Kidney (tissue), 13 donors: ENCODE measurements at regions not wholly inside any gene's neighbourhood (a gene's known extent, or its start where the extent isn't known, plus 50 kb on each side); places are given as distances from the start of the nearest gene placed in this dataset.

Experiments
- DNase-seq, 5 donors: peaks; one replicate each; pipeline ENCODE4 v3.0.0-alpha.2; 2013 to 2020
- FAIRE-seq: peaks from 2 replicates; lab custom pipeline; 2012; peaks lifted over from hg19 to GRCh38; lab: Jason Lieb, UNC
- H3K27ac ChIP-seq, 2 donors: one replicate each; pipeline ENCODE4 v1.7.0; 2013; ENCODE audit warnings: low read depth in 2 of 2, low read length in 2 of 2, inconsistent platforms in 1 of 2
- H3K27me3 ChIP-seq: one replicate; pipeline ENCODE4 v1.7.1; 2013; ENCODE audit warnings: low read length, inconsistent platforms; ENCODE audit not compliant: control insufficient read depth, insufficient read depth
- H3K36me3 ChIP-seq, 3 donors: one replicate each; pipeline versions ENCODE4 v1.7.0 to v1.7.1; 2013; ENCODE audit warnings: low read length in 3 of 3, control low read depth in 1 of 3, inconsistent platforms in 1 of 3; ENCODE audit not compliant: insufficient read depth in 3 of 3, control insufficient read depth in 2 of 3
- H3K4me1 ChIP-seq, 3 donors: one replicate each; pipeline versions ENCODE4 v1.7.0 to v1.7.1; 2013; ENCODE audit warnings: low read length in 3 of 3, inconsistent platforms in 1 of 3, low read depth in 1 of 3; ENCODE audit not compliant: control insufficient read depth in 2 of 3, insufficient read depth in 2 of 3
- H3K4me3 ChIP-seq, 3 donors: one replicate each; pipeline versions ENCODE4 v1.7.0 to v1.8.1; 2013; ENCODE audit warnings: low read length in 3 of 3, control low read depth in 1 of 3, inconsistent platforms in 1 of 3
- H3K9ac ChIP-seq, 3 donors: one replicate each; pipeline versions ENCODE4 v1.7.0 to v1.7.1; 2013; ENCODE audit warnings: low read length in 3 of 3, control low read depth in 1 of 3, inconsistent platforms in 1 of 3
- H3K9me3 ChIP-seq, 3 donors: one replicate each; pipeline versions ENCODE4 v1.7.0 to v1.7.1; 2013; ENCODE audit warnings: low read length in 3 of 3, control low read depth in 1 of 3, inconsistent platforms in 1 of 3; ENCODE audit not compliant: control insufficient read depth in 2 of 3, insufficient read depth in 1 of 3
- CTCF ChIP-seq: IDR thresholded peaks from 3 replicates; pipeline ENCODE4 v1.5.1; 2012; ENCODE audit warnings: mild to moderate bottlenecking, moderate library complexity, borderline replicate concordance; ENCODE audit not compliant: insufficient read depth; ENCODE audit errors: extremely low read depth
- intact Hi-C: fragments of 100-400 bp; cut with DNase I; formaldehyde crosslinking; loops from one replicate; pipeline ENCODE4 v1.11.1; 2022
- donor health status: control.
- donor health status: control.
- donor health status: control.
- donor health status: control.
- donor health status: control.
- donor health status: DM: yes; HTN: yes; CAD: no.
- donor health status: Normal renal cell carcinoma (clear cell type).

DNA sequence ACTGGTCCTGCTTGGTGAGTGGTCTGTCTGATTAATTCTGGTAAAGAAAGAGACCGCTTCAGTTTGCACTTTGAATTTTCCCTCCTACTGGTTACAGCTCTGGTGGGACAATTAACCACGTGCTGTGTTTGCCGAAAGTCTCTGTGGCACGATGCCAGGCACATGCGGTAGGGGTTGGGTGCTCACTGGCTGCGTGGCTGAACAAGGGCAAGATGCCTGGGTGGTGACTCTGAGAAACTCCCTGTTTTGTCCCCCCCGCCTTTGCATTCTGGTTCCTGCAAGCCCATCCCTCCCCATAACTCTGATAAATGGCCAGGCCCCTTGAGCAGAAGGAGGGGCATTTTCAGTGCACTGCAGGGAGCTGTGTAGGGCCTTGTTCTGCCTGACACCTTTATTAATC, 206.1 kb downstream of the TFCP2L1 start:
- Histone ChIP-seq H3K4me1 (no peaks in the 10 kb centered on the region), H3K9me3 (no peaks in the 10 kb centered on the region), H3K27ac (no peak overlapping the region), H3K9ac (no peak overlapping the region), H3K36me3 (no peaks in the 10 kb centered on the region), H3K27me3 (peaks cover 2% of the 10 kb centered on the region), H3K4me3 (no peak overlapping the region)
- FAIRE-seq (no peak), DNase-seq (peak in 1 of 5 donors; percentile 45)
- TF ChIP-seq CTCF: no peak
- intact Hi-C loops: no loop called here

GRCh38 chr2:121080013-121080772, 204.8 kb downstream of the TFCP2L1 start:
- FAIRE-seq: no peak

GRCh38 chr2:121081701-121082100, 203.3 kb downstream of the TFCP2L1 start:
- Histone ChIP-seq H3K27ac (no peak overlapping the region), H3K4me3 (no peak overlapping the region), H3K27me3 (peaks cover 2% of the 10 kb centered on the region), H3K4me1 (no peaks in the 10 kb centered on the region), H3K9me3 (no peaks in the 10 kb centered on the region), H3K9ac (no peak overlapping the region), H3K36me3 (no peaks in the 10 kb centered on the region)
- TF ChIP-seq CTCF: no peak
- no peak for FAIRE-seq
- DNase-seq: no peak
- intact Hi-C loops: no loop called here

More at GRCh38 chr2:121080013-121080772, 204.8 kb downstream of the TFCP2L1 start:
- peak in 4 of 5 donors; percentile 77 to 86 (median 82) for DNase-seq
- Histone ChIP-seq H3K4me3 (no peak overlapping the region), H3K27ac (no peak overlapping the region), H3K27me3 (peaks cover 2% of the 10 kb centered on the region), H3K4me1 (no peaks in the 10 kb centered on the region), H3K9ac (no peak overlapping the region), H3K9me3 (no peaks in the 10 kb centered on the region), H3K36me3 (no peaks in the 10 kb centered on the region)
- peak; percentile 99 for TF ChIP-seq CTCF
- intact Hi-C loops: no loop called here
